HUDEP-2 (cell line): ENCODE measurements at regions not wholly inside any gene's neighbourhood (a gene's known extent, or its start where the extent isn't known, plus 50 kb on each side); places are given as distances from the start of the nearest gene placed in this dataset.
"Not testable (repeated sequence)": the region's sequence is repeated elsewhere in the genome, so short reads cannot be mapped to it uniquely, and the experiment has no call there.

Experiments used
- DNase-seq, 76 experiments: peaks; one replicate each; lab custom pipeline; 2025; ENCODE audit not compliant: unreplicated experiment in 76 of 76; lab: John Stamatoyannopoulos, UW

DNA sequence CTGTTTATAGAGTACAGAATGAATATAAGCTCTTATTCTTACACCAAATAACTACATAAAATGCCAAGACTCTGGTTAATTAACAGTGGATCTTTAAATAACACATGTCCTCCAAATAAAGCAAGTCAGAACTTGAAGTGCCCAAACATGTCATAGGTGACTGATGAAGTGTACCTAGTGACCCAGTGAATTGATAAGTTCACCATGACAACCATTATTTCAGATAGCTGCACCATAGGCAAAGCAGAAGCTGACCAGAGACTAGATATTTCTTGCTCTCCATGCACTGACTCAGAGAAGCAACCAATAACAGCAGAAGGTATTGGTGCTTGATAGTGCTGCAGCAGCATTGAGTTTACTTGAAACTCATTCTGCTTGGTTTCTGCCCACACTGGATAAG, 192.1 kb downstream of the DUSP10 start:
- no peak for DNase-seq

DNA sequence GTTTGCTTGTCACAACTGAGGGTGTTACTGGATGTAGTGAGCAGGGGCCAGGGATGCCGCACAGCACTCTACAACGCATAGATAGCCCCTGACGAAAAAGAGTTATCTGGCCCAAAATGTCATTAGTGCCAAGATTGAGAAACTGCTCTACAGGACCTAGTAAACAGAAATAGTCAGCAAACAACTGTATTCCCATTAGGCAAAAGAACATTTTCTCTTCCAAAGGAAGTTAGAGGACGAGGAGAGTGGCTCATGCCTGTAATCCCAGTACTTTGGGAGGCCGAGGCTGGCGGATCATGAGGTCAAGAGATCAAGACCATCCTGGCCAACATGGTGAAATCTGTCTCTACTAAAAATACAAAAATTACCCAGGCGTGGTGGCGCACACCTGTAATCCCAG, 189.1 kb downstream of the DUSP10 start:
- not testable (repeated sequence) for DNase-seq

DNA sequence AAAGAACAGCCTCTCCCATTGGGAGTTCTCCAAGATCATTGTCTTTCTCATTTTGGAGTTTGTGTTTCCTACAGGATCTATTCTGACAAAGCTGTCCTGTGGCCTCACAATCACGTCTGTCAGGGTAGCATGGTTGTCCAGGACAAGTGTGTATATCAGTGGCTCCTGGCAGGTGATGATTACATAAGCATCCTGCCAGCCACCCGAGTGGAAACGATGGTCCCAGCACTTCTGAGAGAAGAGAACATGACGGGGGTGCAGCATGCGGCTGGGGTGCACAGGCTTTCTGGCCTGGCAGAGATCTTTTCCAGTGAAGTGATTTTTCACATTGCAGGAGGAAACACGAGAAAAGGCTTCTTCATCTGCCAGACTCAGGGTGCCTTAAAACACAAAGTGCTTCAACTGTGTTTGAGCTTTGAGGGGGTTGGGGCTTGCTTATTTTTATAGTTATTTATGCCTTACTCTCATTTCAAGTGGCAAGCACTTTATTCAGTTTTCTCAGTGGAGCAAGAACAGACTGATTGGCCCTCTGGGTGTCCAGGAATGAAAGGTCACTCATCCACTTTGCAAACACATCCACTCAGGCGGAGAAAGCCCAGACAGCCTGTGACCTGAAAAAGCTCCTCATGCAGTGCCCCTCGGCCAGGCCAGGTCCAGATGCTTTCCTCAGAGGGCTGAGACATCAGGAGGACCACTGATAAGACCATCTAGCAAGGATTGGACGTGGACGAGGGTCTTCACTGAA, 186.0 kb downstream of the DUSP10 start:
- no peak for DNase-seq

DNA sequence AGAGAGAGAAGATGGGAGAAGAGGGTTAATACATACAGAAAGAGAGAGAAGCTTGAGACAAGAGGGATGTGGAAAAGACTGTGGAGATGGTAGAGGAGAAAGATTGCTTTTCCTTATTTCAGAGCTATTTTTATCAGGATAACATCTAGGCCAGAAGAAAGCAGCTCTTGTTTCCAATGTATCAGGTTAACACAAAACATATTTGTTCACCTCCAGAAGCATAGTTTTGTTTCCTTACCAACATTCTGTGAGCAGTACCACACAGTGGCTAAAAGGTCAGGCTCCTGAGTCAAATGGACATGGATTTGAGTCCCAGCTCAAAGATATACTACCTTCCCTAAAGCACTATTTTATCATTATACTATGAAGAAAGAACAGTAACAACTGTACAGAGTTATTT, 185.5 kb downstream of the DUSP10 start:
- DNase-seq: no peak

DNA sequence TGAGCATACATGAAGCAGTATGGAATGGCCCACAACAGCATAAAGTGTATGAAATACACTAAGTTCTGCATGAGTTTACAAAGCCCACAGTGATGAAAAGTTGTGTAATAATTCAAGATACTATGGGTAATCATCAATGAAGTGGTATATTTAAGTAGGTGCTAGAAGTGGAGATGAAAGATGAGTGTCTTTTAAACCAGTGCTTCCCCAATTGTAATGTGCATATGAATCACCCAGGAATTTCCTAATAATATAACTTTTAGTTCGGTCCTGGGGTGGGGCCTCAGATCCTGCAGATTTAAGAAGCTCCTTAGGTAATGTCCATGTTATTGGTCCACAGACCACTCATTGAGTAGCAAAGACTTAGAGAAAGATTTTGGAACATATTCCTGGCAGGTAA, 184.9 kb downstream of the DUSP10 start:
- no peak for DNase-seq

DNA sequence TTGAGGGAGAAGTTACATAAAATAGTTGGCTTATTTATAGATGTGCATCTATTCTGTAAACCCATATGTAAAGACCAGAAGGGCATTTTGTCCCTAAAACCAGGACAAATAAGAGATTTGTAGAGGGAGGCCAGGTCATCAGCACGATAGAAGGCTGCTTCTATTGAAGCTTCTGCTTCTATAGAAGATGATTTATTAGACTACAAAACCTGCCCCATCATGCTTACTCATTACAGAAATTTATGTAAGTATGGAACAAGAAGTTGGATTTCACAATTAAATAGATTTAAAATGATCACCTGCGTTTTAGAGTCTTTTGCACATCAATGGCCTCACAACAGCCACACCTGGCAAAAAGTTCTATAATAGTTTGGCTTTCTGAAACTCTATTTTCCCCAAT, 183.5 kb downstream of the DUSP10 start:
- no peak for DNase-seq

DNA sequence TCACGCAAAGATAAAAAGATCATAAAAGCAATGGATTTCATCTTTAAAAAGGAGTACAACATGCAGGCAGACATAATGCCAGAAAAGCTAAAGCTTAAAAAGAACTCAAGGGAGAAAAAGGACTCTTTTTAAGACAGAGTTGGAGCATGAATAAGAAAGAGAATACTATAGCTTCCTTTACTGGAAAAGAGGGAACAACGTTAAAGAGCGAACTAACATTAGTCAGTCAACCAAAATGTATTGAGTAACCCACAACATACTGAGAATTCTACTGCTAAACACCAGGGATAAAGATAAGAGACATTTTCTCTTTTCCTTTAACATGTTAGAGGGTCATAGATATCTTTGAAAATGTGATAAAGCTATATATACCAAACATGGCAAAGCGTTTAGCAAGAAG, 182.0 kb downstream of the DUSP10 start:
- DNase-seq: no peak

DNA sequence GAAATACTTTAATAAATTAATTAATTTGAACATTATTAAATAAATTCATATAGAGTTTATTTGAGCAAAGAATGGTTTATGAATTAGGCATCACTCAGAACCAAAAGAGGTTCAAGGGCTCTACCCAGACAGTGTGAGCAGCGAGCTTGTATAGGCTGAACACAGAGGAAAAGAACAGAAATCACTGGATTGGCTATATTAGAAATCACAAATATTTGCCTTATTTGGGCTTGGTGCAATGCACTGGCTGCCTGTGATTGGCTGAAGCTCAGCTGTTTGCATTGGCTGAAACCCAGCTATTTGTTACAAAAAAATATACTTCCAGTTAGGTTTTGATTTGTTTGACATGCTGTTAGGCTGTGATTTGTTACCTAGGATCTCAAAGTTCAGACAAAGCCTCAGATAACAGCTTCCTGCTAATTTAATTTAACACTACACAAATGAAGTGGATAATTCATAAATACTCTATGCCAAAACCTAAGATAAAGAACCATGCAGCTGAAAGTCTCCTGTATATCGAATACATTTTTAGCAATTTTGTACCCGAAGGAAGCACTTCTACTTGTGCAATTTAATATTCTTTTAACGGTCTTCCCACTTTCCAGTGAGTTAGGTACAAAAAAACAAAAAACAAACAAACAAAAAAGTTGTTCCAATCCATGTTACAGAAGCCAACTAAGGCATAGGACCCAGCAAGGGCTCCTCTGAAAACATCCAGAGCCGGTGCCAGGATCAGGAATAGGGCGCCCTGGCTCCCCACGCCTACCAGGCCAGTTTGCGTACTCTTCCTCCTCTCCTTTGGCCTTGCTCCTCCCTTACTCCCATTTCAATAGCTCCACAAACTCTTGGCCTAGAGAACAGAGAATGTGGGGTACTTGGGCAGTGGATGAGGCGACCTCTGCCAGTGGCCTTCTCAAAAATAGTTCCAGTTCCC, 179.1 kb downstream of the DUSP10 start:
- DNase-seq: no peak

DNA sequence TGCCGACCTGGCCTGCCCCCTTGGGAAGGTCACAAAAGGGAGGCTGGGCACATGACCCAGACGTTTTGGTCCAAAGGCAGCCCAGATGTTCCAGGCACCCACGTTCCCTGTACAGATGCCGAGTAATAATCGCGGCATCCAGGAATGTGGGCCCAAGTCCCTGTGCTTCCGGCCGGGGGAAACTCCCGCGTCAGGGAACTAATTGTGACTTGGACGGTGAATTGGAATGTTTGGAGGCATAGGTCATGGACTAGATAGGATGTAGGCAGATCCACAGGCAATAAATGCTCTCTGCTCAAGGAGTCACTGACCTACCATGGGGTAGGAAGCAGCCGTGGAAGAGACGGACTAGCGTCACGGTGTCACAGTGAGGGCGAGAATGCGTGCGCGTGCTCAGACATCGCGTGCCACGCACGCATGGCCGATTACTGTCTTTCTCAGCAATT, 178.4 kb downstream of the DUSP10 start:
- DNase-seq: no peak

DNA sequence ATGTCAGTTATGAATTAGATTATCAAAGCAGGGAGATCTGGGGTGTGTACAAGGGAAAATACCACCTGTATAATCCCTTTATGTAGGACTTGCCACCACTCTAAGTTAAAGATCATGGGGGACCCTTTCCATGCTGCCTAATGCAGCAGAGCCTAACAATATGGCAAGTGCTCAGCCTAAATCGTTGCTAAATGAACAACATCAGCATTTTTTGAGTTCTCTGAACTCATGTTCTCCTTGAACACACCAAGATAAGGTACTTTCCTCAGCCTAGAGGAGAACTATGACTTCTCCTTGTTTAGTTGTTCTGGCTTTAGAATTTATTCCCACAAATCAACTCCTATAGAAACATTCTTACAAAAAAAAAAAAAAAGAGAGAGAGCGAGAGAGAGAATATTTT, 177.0 kb downstream of the DUSP10 start:
- no peak for DNase-seq

DNA sequence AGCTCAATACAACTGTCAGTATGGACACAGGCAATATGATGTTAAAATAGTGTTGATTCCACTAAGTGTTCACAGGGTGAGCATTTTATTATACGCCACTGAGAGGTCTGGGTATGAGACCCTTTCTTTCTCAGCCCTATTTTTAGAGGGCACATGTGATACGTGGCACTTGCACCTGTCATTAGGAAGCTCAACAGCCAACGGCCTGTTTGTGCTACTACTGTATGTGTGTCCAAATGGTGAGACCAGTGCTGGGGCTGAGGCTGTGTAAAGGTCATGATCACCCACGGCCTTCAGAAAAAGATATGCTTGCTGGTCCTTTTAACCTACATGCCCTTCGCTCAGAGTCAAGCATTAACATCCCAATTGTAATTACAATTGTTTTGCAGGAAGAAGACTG, 176.2 kb downstream of the DUSP10 start:
- no peak for DNase-seq

DNA sequence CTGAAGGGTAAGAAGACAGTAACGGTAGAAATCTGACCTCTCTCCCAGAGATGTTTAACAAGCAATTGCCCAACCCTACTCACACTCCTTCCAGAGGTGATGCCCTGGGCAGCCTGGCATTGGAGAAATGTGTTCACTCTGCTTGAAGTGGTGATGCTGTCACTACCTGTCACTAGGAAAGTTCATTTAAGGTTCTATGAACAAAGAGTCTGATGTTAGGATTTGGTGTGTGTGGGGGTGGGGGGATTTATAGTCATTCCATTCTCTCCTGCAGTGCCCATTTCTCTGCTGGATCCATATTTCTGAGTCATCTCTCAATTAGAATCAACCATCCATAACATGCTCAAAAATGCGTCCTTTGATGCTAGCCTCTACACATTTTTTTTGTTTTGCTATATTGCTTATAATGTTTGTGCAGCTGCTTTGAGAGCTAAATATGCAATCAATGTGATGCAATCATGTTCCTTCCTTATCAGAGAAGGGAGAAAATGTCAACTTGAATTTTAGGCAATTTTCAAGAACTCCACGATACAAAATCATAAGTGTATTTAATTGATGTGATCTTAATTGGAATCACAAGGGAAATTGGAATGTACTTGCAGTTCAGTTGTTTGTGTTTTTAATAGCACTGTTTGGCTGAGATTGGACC, 173.9 kb downstream of the DUSP10 start:
- no peak for DNase-seq

DNA sequence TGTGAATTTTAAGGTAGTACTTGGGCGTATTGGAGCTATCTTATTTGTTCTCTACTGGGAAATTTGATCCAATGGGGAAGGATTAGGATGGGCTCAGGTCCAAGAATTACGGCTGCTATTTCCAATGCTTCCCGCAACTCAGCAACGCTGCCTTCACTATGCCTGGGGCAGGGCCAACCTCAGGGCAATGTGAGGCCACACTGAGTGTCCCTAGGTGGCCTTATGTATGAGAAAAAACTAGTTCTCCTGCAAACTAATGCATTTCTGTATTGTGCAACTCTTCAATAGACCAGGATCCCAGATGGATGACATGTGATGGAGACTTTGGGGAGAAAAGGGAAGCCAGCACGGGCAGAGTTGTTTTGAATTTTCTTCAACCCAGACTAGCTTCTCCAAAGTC, 168.1 kb downstream of the DUSP10 start:
- no peak for DNase-seq

DNA sequence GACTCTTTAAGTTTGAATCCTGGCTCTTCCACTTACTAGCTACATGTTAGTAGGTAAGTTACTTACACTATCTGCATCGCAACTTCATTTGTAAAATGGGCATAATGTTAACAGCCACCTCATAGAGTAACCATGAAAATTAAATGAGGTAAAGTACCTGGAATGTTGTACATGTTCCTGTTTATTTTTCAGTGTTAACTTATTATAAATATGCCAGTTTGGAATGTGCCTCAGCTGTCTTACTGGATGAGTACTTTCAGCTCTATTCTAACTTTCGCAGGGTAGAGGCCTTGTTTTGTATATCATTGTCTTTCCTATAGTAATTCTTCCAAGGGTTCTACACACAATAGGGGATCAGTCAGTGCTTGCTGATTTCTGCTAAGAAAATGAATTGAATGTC, 167.4 kb downstream of the DUSP10 start:
- DNase-seq: no peak

DNA sequence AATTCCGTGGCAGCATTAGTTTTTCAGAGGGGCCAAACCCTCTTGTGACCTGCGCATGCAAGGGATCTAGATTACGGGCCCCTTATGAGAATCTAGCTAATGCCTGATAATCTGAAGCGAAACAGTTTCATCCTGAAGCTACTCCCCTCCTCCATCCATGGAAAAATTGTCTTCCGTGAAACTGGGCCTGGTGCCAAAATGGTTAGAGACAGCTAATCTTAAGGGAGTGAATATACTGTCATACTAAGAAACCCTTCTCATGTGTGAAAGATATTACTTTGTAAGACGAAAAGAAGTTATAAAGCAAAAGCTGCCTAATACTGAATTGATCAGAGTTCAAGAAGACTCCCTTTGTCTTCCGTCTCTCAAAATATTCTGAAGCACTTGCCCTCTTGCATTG, 166.3 kb downstream of the DUSP10 start:
- DNase-seq: no peak

DNA sequence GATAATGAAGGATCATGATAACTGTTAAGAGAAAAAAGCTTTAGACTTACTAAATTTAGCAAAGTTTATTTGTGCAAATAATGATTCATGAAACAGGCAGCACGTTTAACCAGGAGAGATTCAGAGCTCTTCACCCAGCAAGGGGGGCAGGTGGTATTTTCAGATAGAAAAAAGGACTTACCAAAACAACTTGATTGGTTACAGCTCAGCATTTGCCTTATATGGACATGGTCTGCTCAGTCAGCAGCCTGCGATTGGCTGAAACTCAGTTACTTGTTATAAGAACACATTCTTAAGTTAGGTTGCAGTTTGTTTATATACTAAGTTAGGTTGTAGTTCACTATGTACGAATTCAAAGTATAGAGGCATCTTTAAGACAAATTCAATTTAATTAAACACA, 165.6 kb downstream of the DUSP10 start:
- DNase-seq: no peak

DNA sequence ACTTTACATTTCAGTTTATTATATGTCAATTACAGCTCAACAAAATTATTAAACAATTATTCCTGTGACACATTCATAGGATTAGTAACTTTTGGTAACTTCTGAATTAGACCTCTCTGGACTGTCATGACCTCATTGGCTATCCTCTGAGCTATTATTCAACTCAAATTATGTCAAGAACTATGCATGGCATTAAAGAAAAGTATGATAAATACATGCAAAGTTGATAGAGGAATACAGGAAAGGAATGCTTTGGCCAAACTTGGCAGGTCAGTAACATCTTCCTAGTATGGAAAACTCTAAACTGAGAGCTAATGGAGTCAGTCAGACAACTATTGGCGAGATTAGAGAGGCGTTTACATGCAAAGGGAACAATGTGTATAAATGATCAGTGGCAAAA, 158.4 kb downstream of the DUSP10 start:
- no peak for DNase-seq

DNA sequence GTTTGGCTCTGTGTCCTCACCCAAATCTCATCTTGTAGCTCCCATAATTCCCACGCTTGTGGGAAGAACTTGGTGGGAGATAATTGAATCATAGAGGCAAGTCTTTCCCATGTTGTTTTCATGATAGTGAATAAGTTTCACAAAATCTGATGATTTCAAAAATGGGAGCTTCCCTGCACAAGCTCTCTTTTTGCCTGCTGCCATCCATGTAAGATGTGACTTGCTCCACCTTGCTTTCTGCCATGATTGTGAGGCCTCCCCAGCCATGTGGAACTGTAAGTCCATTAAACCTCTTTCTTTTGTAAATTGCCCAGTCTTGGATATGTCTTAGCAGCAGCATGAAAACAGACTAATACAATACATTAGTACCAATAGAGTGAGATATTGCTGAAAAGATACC, 154.9 kb downstream of the DUSP10 start:
- DNase-seq: not testable (repeated sequence)

DNA sequence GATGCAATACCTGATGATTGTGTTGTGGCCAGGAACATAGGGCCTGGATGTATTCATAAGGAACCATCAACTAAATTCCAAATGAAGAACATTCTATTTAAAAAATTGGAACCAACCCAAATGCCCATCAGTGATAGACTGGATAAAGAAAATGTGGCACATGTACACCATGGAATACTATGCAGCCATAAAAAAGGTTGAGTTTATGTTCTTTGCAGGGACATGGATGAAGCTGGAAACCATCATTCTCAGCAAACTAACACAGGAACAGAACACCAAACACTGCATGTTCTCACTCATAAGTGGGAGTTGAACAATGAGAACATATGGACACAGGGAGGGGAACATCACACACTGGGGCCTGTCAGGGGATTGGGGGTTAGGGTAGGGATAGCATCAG, 150.6 kb downstream of the DUSP10 start:
- not testable (repeated sequence) for DNase-seq

DNA sequence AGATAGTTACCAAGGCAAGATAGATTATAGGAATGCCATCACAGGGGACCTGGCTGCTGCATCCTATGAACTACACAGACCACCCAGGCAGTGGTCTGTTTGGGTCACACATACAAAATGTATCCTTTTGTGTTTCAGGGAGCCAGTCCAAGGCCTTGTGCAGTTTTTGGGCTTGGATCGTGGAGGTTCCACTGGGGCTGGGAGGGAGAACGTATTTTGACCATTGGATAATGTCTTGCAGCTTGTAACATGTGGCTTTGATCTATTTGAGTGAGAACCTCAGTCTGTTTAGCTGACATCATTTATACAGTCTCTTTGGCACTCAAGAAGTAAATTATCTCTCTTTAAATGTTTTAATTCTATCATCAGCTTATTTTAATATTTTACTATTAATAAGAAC, 147.3 kb downstream of the DUSP10 start:
- no peak for DNase-seq

DNA sequence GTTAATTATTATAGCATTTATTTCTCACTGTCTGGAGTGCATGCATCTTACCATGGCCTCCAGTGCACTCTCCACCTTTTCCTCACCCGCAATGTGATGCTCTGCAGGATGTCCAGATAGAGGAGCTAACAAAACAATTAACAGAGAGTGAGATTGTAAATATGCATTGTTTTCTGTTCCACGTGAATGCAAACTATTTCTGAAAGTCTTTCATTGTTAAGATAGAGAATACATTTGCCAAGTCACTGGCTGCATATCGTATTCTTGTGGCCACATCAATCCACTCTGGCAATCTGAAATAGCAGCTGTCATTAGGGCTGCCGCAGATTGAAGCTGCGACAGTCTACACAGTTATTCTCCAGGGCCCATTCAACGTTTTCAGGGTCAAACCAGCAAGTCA, 143.8 kb downstream of the DUSP10 start:
- no peak for DNase-seq
